GM12878 (cell line): ENCODE measurements at regions not wholly inside any gene's neighbourhood (a gene's known extent, or its start where the extent isn't known, plus 50 kb on each side); places are given as distances from the start of the nearest gene placed in this dataset.

Experiments
- ATAC-seq: fragments of 200-7000 bp; cut with Tn5 transposase; 3 replicates; pipeline ENCODE4 v1.9.1; 2020; ENCODE audit warnings: mild to moderate bottlenecking, moderate library complexity
- BruUV-seq: library from RNA; stranded (reverse); fragments of 400-500 nt; replicated peaks from 2 replicates; lab custom pipeline; 2021; lab: Mats Ljungman, UMichigan
- CTCF ChIA-PET: fragments of 300-600 bp; sonication (Branson Sonifier 250); formaldehyde crosslinking; extraction: SDS; loops from one replicate; lab custom pipeline; 2021; ENCODE audit warnings: inconsistent platforms; lab: Yijun Ruan, JAX
- POLR2A ChIA-PET: fragments of 350-600 bp; formaldehyde crosslinking; extraction: SDS; loops from one replicate; lab custom pipeline; 2021; ENCODE audit warnings: inconsistent platforms; lab: Charles Lee
- RAD21 ChIA-PET: fragments of 300-600 bp; sonication (Branson Sonifier 250); formaldehyde crosslinking; loops from one replicate; lab custom pipeline; 2023; ENCODE audit warnings: antibody characterized with exemption; ENCODE audit not compliant: unreplicated experiment; lab: Charles Lee
- SMC1A ChIA-PET: fragments of 300-600 bp; sonication (Branson Sonifier 250); formaldehyde crosslinking; loops from one replicate; lab custom pipeline; 2023; ENCODE audit not compliant: unreplicated experiment, uncharacterized antibody; lab: Charles Lee
- DNase-seq: peaks from one replicate; pipeline ENCODE4 v3.0.0-alpha.2; 2011; ENCODE audit warnings: low read depth, low spot score
- FAIRE-seq: peaks from 3 replicates; lab custom pipeline; 2011; peaks lifted over from hg19 to GRCh38; lab: Jason Lieb, UNC
- H2AFZ ChIP-seq: 2 replicates; pipeline ENCODE4 v1.6.0; 2011; ENCODE audit warnings: low read depth, low read length, control low read depth; ENCODE audit not compliant: control insufficient read depth
- H3K27ac ChIP-seq: 2 replicates; pipeline ENCODE4 v1.5.1; 2011; ENCODE audit warnings: control low read depth; ENCODE audit not compliant: control insufficient read depth, insufficient read depth
- H3K27me3 ChIP-seq, 2 experiments: replicated peaks in 1 of 2; 2 replicates each; pipeline versions ENCODE4 v1.6.0 to v1.6.1; 2011; ENCODE audit warnings: low read length in 1 of 2; ENCODE audit not compliant: control insufficient read depth in 2 of 2, insufficient read depth in 2 of 2
- H3K36me3 ChIP-seq, 2 experiments: 2 replicates each; pipeline ENCODE4 v1.5.1; 2011; ENCODE audit warnings: low read length in 1 of 2; ENCODE audit not compliant: control insufficient read depth in 2 of 2, insufficient read depth in 2 of 2
- H3K4me1 ChIP-seq: 2 replicates; pipeline ENCODE4 v1.6.1; 2011; ENCODE audit warnings: mild to moderate bottlenecking, low read length, moderate library complexity, mixed read lengths; ENCODE audit not compliant: control insufficient read depth, insufficient read depth
- H3K4me2 ChIP-seq: 2 replicates; pipeline ENCODE4 v1.6.0; 2011; ENCODE audit warnings: control low read depth; ENCODE audit not compliant: control insufficient read depth, insufficient read depth
- H3K4me3 ChIP-seq: fragments of 200-600 bp; sonication (generic); 2 replicates; pipeline ENCODE4 v1.5.1; 2016
- H3K79me2 ChIP-seq: 2 replicates; pipeline ENCODE4 v1.6.0; 2011; ENCODE audit warnings: low read length; ENCODE audit not compliant: control insufficient read depth, insufficient read depth
- H3K9ac ChIP-seq: 2 replicates; pipeline ENCODE4 v1.8.0; 2011; ENCODE audit warnings: low read length, control low read depth, mixed read lengths; ENCODE audit not compliant: control insufficient read depth, insufficient read depth
- H3K9me3 ChIP-seq: replicated peaks from 3 replicates; pipeline ENCODE4 v1.5.1; 2011; ENCODE audit warnings: mild to moderate bottlenecking, low read length; ENCODE audit not compliant: control insufficient read depth, insufficient read depth
- H4K20me1 ChIP-seq: 2 replicates; pipeline ENCODE4 v1.6.0; 2011; ENCODE audit not compliant: control insufficient read depth, insufficient read depth
- BHLHE40 ChIP-seq, 2 experiments: fragments of 450-650 bp in 1 of 2; IDR thresholded peaks; 2 replicates each; pipeline ENCODE4 v1.6.1; 2011 to 2017; ENCODE audit warnings: low read depth in 2 of 2, borderline replicate concordance in 1 of 2, improper control_type of control experiment in 1 of 2, low read length in 1 of 2, mild to moderate bottlenecking in 1 of 2
- EGR1 ChIP-seq, 2 experiments: IDR thresholded peaks; 1 replicate in 1 of 2; 2 replicates in 1 of 2; pipeline ENCODE4 v1.6.1; 2011 to 2012; ENCODE audit warnings: low read depth in 2 of 2, low read length in 2 of 2, borderline replicate concordance in 1 of 2, mild to moderate bottlenecking in 1 of 2, moderate library complexity in 1 of 2
- FOS ChIP-seq: IDR thresholded peaks from 3 replicates; pipeline ENCODE4 v1.6.1; 2011; ENCODE audit warnings: borderline replicate concordance; ENCODE audit not compliant: insufficient read length; ENCODE audit errors: extremely low read depth
- IKZF1 ChIP-seq: fragments of 450-650 bp; conservative IDR thresholded peaks from 2 replicates; pipeline ENCODE4 v1.6.1; 2017; ENCODE audit warnings: antibody characterized with exemption, mild to moderate bottlenecking
- NR2F1 ChIP-seq: fragments of 450-650 bp; conservative IDR thresholded peaks from 2 replicates; pipeline ENCODE4 v1.6.1; 2017; ENCODE audit warnings: mild to moderate bottlenecking
- POLR2A ChIP-seq: IDR thresholded peaks from 2 replicates; pipeline ENCODE4 v1.6.1; 2011; ENCODE audit warnings: low read depth, mild to moderate bottlenecking, low read length
- SMAD5 ChIP-seq: IDR thresholded peaks from 2 replicates; pipeline ENCODE4 v1.6.1; 2016; ENCODE audit warnings: antibody characterized with exemption, low read depth
- SMARCA5 ChIP-seq: fragments of 450-650 bp; IDR thresholded peaks from 2 replicates; pipeline ENCODE4 v1.6.1; 2017; ENCODE audit warnings: mild to moderate bottlenecking
- STAT3 ChIP-seq: IDR thresholded peaks from 2 replicates; pipeline ENCODE4 v1.6.1; 2011; ENCODE audit warnings: low read depth, low read length, improper control_type of control experiment
- TAF1 ChIP-seq: IDR thresholded peaks from 2 replicates; pipeline ENCODE4 v1.6.1; 2011; ENCODE audit warnings: mild to moderate bottlenecking, low read depth, low read length, borderline replicate concordance
- TCF7 ChIP-seq: IDR thresholded peaks from 2 replicates; pipeline ENCODE4 v1.6.1; 2014; ENCODE audit warnings: antibody characterized with exemption, borderline replicate concordance
- YBX1 ChIP-seq: fragments of 450-650 bp; IDR thresholded peaks from 2 replicates; pipeline ENCODE4 v1.6.1; 2016; ENCODE audit warnings: antibody characterized with exemption
- ZZZ3 ChIP-seq: IDR thresholded peaks from 2 replicates; pipeline ENCODE4 v1.6.1; 2011; ENCODE audit warnings: low read depth; ENCODE audit not compliant: control insufficient read depth, insufficient read length
- WGBS: methylation state at CpG from one replicate; pipeline ENCODE4 v1.1.6; 2016; ENCODE audit warnings: low lambda C conversion rate; ENCODE audit not compliant: insufficient replicate concordance, insufficient coverage; ENCODE audit errors: missing lambda C conversion rate; 5-methylcytosine and 5-hydroxymethylcytosine counted together
- in situ Hi-C: fragments of 300-500 bp; cut with MboI; formaldehyde crosslinking; loops from 9 replicates; pipeline ENCODE4 v1.14.3; 2018; ENCODE audit warnings: mixed read lengths
- intact Hi-C: fragments of 100-400 bp; cut with micrococcal nuclease; formaldehyde crosslinking; loops from one replicate; pipeline ENCODE4 v1.14.2; 2022; ENCODE audit not compliant: unreplicated experiment
- TF ChIP-seq, protein P1 (sequence below): fragments of 450-650 bp; IDR thresholded peaks from 2 replicates; pipeline ENCODE4 v1.6.1; 2018; ENCODE audit warnings: borderline replicate concordance, mild to moderate bottlenecking; ENCODE audit not compliant: partially characterized antibody
- TF ChIP-seq, protein P2 (sequence below): IDR thresholded peaks from 2 replicates; pipeline ENCODE4 v1.6.1; 2012; ENCODE audit warnings: mild to moderate bottlenecking, low read depth, low read length
- TF ChIP-seq, protein P3 (sequence below): fragments of 450-650 bp; formaldehyde crosslinking; IDR thresholded peaks from 2 replicates; pipeline ENCODE4 v1.4.0; 2020; ENCODE audit warnings: mild to moderate bottlenecking, moderate library complexity

DNA sequence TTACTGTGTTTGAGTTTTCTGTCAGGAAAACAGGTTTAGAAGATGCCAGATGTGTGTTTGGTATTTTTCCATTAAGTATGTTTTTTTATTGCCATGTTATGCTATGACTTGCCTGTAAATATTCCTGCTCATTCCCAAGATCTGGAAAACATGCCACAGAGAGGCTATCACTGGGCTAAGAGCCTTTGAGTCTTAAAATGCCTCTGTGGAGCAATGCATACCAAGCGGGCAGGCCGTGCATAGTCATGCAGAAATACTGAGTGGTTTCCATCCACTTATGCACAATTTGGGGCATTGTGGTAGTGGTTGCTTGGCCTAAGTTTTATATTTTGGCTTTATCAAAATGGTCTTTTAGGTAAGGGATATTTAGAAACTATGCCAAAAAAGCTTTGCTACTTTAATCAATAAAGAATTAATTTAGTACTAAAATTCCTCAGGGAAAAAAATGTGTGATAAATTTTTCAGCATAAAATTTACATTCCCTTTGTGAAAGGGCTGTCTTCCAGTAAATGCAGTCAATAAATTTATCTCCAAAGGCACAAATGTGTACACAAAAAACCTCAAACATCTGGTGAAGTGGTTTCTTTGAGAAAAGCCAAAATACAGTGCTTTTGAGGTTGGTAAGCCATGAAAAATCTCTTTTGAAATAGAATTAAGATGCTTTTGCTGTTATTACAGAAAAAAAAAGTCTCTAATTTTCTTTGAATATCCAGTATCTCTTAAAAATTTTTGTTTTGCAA is 341.3 kb upstream of the FBXO33 start:
- RAD21 ChIA-PET, result no interaction called here
- H3K27me3 ChIP-seq, result no peaks in the 10 kb centered on the region
- CTCF ChIA-PET, result no interaction called here
- H3K4me3 ChIP-seq, result no peak overlapping the region
- intact Hi-C loops (no loop called here), in situ Hi-C loops (no loop called here)
- DNase-seq (no peak), FAIRE-seq (no peak), ATAC-seq (no peak)
- no peak overlapping the region for H3K9ac ChIP-seq
- H3K27ac ChIP-seq, result no peak overlapping the region
- SMC1A ChIA-PET, result no interaction called here
- no peaks in the 10 kb centered on the region for H4K20me1 ChIP-seq
- no peaks in the 10 kb centered on the region for H3K36me3 ChIP-seq
- H3K4me1 ChIP-seq, result no peaks in the 10 kb centered on the region
- H2AFZ ChIP-seq, result no peak overlapping the region
- no peaks in the 10 kb centered on the region for H3K9me3 ChIP-seq
- WGBS, result 59% methylated on average over 2 of the region's 2 CpGs
- POLR2A ChIA-PET, result no interaction called here
- H3K4me2 ChIP-seq, result no peak overlapping the region
- no TSS peak for BruUV-seq
- no peaks in the 10 kb centered on the region for H3K79me2 ChIP-seq
- TF ChIP-seq, protein P1, sequence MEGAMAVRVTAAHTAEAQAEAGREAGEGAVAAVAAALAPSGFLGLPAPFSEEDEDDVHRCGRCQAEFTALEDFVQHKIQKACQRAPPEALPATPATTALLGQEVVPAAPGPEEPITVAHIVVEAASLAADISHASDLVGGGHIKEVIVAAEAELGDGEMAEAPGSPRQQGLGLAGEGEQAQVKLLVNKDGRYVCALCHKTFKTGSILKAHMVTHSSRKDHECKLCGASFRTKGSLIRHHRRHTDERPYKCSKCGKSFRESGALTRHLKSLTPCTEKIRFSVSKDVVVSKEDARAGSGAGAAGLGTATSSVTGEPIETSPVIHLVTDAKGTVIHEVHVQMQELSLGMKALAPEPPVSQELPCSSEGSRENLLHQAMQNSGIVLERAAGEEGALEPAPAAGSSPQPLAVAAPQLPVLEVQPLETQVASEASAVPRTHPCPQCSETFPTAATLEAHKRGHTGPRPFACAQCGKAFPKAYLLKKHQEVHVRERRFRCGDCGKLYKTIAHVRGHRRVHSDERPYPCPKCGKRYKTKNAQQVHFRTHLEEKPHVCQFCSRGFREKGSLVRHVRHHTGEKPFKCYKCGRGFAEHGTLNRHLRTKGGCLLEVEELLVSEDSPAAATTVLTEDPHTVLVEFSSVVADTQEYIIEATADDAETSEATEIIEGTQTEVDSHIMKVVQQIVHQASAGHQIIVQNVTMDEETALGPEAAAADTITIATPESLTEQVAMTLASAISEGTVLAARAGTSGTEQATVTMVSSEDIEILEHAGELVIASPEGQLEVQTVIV, result no peak
- TF ChIP-seq YBX1 (no peak), ZZZ3 (no peak), BHLHE40 (IDR thresholded peaks at IDR 0.05; ENCODE audit: borderline replicate concordance in 1 of 2, low read depth in 2 of 2, low read length in 1 of 2) (no peak), SMARCA5 (no peak), NR2F1 (no peak), TCF7 (no peak), EGR1 (IDR thresholded peaks at IDR 0.05; ENCODE audit: borderline replicate concordance in 1 of 2, low read depth in 2 of 2, low read length in 2 of 2) (no peak), POLR2A (no peak), SMAD5 (no peak), STAT3 (no peak), IKZF1 (no peak), TAF1 (no peak), FOS (no peak)
- TF ChIP-seq, protein P2, sequence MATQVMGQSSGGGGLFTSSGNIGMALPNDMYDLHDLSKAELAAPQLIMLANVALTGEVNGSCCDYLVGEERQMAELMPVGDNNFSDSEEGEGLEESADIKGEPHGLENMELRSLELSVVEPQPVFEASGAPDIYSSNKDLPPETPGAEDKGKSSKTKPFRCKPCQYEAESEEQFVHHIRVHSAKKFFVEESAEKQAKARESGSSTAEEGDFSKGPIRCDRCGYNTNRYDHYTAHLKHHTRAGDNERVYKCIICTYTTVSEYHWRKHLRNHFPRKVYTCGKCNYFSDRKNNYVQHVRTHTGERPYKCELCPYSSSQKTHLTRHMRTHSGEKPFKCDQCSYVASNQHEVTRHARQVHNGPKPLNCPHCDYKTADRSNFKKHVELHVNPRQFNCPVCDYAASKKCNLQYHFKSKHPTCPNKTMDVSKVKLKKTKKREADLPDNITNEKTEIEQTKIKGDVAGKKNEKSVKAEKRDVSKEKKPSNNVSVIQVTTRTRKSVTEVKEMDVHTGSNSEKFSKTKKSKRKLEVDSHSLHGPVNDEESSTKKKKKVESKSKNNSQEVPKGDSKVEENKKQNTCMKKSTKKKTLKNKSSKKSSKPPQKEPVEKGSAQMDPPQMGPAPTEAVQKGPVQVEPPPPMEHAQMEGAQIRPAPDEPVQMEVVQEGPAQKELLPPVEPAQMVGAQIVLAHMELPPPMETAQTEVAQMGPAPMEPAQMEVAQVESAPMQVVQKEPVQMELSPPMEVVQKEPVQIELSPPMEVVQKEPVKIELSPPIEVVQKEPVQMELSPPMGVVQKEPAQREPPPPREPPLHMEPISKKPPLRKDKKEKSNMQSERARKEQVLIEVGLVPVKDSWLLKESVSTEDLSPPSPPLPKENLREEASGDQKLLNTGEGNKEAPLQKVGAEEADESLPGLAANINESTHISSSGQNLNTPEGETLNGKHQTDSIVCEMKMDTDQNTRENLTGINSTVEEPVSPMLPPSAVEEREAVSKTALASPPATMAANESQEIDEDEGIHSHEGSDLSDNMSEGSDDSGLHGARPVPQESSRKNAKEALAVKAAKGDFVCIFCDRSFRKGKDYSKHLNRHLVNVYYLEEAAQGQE, result no peak
- TF ChIP-seq, protein P3, sequence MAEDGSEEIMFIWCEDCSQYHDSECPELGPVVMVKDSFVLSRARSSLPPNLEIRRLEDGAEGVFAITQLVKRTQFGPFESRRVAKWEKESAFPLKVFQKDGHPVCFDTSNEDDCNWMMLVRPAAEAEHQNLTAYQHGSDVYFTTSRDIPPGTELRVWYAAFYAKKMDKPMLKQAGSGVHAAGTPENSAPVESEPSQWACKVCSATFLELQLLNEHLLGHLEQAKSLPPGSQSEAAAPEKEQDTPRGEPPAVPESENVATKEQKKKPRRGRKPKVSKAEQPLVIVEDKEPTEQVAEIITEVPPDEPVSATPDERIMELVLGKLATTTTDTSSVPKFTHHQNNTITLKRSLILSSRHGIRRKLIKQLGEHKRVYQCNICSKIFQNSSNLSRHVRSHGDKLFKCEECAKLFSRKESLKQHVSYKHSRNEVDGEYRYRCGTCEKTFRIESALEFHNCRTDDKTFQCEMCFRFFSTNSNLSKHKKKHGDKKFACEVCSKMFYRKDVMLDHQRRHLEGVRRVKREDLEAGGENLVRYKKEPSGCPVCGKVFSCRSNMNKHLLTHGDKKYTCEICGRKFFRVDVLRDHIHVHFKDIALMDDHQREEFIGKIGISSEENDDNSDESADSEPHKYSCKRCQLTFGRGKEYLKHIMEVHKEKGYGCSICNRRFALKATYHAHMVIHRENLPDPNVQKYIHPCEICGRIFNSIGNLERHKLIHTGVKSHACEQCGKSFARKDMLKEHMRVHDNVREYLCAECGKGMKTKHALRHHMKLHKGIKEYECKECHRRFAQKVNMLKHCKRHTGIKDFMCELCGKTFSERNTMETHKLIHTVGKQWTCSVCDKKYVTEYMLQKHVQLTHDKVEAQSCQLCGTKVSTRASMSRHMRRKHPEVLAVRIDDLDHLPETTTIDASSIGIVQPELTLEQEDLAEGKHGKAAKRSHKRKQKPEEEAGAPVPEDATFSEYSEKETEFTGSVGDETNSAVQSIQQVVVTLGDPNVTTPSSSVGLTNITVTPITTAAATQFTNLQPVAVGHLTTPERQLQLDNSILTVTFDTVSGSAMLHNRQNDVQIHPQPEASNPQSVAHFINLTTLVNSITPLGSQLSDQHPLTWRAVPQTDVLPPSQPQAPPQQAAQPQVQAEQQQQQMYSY (CRISPR knock-in tag), result no peak
